ENCODE measurements at regions not wholly inside any gene's neighbourhood (a gene's known extent, or its start where the extent isn't known, plus 50 kb on each side); places are given as distances from the start of the nearest gene placed in this dataset.
"Not testable (repeated sequence)": the region's sequence is repeated elsewhere in the genome, so short reads cannot be mapped to it uniquely, and the experiment has no call there.

DNA sequence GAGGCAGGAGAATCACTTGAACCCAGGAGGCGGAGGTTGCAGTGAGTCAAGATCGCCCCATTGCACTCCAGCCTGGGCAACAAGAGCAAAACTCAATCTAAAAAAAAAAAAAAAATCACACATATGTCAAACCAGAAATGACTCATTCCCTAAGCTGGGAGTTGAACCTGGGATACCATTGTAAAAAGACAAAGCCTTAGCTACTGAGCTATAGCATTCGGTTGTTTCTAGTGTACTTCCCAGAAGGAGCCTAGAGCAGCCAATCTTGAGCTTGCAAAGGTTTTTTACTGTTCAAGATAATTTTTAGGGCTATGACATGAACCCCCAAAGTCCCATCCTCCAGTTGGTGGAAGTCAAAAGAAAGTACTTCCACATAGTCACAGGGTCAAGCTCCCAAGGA, 87.9 kb downstream of the ZNF467 start:
- DNase-seq (ENCODE audit: low spot score): no peak
- intact Hi-C loops (cut with DNase I): no loop called here

DNA sequence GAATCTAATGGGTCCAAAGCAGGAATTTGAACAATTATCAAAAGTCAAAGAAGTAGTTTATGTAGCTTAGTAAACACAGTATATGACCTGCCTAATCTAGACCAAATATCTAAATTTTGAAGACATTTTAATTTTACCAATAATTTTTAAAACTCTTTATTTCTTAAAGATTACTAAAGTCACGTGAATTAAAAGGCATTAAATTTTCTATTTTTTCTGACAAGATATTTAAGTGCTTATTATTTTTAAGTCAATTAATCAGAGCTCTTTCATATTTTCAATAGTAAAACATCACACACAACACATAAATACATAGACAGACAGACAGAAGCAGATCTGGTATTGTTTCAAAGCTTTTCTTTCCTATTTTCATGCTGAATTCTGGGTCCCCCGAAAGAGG, 89.5 kb downstream of the ZNF467 start:
- intact Hi-C loops (cut with DNase I): no loop called here
- no peak for DNase-seq (ENCODE audit: low spot score)

DNA sequence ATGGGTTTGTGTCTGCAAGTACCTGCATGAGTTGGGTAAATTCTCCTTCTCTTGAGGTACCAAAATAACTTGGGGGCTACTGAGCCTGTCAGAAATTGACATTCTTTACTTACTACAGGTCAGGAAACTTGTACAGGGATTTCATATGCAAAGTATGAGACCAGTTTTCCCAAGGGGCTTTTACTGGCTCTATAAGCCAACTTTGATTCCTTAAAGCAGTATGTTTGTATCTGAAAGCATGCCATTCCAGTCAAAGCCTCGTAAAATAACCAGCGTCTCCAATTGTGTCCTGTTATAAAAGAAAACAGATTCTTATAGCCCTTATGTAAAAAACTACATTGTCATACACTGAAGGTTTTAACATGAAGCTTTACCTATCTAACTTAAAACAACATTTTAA, 90.2 kb downstream of the ZNF467 start:
- no peak for DNase-seq (ENCODE audit: low spot score)
- intact Hi-C loops (cut with DNase I): no loop called here

DNA sequence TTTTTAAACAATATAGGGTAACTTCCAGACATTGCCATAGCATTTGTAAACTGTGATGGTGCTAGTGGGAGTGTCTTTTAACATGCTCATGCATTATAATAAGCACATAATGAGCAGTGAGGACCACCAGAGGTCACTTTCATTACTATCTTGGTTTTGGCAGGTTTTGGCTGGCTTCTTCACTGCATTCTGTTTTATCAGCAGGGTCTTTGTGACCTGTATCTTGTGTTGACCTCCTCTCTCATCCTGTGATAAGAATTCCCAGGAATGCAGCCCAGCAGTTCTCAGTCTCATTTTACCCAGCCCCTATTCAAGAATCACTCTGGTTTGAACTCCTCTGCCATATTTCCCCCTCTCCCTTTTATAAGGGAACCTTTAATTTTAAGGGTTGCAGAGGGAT, 91.3 kb downstream of the ZNF467 start:
- no peak for DNase-seq (ENCODE audit: low spot score)
- intact Hi-C loops (cut with DNase I): no loop called here

DNA sequence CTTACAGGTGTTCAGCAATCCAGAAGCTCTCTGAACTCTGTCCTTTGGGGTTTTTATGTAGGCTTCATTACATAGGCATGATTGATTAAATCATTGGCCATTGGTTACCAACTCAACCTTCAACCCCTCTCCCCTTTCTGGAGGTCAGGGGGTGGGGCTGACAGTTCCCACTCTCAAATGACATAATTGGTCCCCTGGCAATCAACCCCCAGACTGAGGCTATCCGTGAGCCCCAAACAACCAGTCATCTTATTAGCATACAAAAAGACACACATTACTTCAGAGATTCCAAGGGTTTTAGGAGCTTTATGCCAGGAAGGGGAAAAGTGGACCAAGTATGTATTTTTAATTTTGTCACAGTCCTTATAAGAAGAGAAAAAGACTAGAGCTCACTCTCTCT, 92.1 kb downstream of the ZNF467 start:
- no peak for DNase-seq (ENCODE audit: low spot score)

DNA sequence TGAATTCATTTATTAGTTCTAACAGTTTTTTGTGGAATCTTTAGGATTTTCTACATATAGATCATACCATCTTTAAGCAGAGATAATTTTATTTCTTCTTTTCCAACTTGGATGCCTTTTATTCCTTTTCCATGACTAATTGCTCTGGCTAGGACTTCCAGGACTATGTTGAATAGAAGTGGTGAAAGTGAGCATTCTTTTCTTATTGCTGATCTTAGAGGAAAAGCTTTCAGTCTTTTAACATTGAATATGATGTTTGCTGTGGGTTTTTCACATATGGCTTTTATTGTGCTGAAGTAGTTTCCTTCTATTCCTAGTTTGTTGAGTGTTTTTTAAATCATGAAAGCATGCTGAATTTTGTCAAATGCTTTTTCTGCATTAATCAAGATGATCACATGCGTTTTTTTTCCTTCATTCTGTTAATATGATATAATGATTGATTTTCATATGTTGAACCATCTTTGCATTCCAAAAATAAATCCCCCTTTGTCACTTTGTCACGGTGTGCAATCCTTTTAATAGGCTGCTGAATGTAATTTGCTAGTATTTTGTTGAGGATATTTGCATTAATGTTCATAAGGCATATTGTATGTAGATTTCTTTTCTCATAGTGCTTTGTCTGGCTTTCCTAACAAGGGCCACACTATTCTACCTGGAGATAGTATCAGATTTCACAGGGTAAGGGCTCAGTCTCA, 92.9 kb downstream of the ZNF467 start:
- no peak for DNase-seq (ENCODE audit: low spot score)
- intact Hi-C loops (cut with DNase I): no loop called here

More for the DNA sequence above, 92.1 kb downstream of the ZNF467 start:
- intact Hi-C loops (cut with DNase I): no loop called here

DNA sequence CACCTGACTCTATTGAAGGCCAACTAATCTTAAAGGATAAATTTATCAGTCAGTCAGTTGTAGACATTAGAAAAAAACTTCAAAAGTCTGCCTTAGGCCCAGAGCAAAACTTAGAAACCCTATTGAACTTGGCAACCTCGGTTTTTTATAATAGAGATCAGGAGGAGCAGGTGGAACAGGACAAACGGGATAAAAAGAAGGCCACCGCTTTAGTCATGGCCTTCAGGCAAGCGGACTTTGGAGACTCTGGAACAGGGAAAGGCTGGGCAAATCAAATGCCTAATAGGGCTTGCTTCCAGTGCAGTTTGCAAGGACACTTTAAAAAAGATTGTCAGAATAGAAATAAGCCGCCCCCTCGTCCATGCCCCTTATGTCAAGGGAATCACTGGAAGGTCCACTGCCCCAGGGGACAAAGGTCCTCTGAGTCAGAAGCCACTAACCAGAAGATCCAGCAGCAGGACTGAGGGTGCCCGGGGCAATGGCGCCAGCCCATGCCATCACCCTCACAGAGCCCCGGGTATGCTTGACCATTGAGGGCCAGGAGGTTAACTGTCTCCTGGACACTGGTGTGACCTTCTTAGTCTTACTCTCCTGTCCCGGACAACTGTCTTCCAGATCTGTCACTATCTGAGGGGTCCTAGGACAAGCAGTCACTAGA, 98.5 kb downstream of the ZNF467 start:
- DNase-seq (ENCODE audit: low spot score); intact Hi-C loops (cut with DNase I): not testable (repeated sequence)

DNA sequence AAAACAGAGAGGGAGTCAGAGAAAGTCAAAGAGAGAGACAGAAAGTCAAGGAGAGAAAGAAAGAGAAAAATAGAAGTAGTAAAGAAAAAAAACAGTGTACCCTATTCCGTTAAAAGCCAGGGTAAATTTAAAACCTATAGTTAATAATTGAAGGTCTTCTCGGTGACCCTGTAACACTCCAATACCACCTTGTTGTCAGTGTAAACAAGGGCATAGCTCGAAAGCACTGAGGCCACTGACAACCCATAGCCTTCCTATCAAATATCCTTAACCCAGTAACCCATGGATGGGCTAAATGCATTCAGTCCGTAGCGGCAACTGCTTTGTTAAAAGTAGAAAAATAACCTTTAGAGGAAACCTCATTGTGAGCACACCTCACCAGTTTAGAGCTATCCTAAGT, 100.4 kb downstream of the ZNF467 start:
- intact Hi-C loops (cut with DNase I): no loop called here

DNA sequence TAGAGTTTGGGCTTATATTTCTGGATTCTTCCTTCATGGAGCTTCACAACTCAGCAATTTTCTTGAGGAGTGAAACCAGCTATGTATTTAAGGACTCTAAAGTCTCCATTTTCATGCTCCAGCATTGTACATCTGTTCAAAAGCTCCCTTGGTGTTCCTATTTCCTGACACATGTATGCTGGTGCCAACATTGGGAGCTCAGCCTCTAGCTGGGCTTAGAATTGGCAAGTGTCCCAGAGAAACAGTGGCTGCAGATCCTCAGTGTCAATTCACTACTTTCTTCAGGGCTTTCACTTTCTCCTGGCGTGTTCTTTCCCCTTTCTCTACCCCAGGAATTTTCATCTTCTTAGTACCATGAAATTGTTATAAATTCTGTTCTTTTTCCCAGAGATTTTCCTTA, 103.1 kb downstream of the ZNF467 start:
- intact Hi-C loops (cut with DNase I): no loop called here

More for the DNA sequence above, 100.4 kb downstream of the ZNF467 start:
- DNase-seq (ENCODE audit: low spot score): no peak

DNA sequence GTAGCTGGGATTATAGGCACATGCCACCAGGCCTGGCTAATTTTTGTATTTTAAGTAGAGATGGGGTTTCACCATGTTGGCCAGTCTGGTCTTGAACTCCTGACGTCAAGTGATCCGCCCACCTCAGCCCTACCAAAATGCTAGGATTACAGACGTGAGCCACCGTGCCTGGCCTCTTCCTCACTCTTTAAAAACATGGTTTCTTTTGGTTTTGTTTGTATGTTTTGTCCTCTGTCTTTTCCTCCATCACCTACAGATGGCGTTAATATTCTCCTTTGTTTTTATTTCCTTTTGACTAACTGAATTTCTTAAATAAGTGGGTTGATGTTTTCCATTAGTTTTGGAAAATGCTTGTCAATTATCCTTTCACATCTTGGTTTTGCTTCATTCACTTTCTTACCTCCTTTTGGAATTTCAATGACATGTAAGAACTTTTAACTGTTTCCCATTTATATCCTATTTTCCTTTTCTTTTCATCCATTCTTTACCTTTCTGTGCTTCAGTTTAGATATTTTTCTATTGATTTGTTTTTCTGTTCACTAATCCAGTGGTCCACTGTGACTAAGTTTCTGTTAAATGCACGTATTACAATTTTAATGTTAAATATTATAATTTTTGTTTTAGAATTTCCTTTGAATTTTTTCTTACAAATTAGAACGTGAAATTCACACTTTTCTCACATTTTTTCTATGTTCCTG, 104.1 kb downstream of the ZNF467 start:
- DNase-seq (ENCODE audit: low spot score): no peak
- intact Hi-C loops (cut with DNase I): no loop called here

More for the DNA sequence above, 103.1 kb downstream of the ZNF467 start:
- DNase-seq (ENCODE audit: low spot score): no peak

DNA sequence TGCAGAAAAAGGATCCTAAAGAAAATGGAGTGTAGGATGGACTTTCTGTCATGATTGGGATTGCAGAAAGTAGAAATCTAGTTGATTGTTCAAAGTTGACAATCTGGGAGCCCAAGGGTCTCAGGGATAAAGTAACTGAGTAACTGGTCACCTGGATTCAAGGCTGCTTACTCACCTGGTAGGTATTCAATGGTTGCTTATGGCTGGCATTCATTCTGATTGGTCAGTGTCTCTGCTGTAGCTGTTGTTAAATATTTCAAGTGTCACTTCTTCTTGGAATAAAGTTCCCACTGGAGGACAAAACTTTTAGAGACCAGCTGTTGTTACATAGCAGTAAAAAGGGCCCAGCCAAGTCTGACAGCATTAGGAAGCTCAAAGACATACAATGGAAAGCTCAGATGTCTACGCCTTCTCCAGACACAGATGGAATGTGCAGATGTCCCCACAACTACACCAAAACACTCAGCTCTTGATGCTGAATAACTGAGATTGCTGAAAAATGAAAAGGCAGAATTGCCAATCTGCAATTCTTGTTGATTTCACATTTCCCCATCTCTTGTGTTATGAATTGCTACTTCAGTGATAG, 106.9 kb downstream of the ZNF467 start:
- intact Hi-C loops (cut with DNase I): no loop called here
- no peak for DNase-seq (ENCODE audit: low spot score)

DNA sequence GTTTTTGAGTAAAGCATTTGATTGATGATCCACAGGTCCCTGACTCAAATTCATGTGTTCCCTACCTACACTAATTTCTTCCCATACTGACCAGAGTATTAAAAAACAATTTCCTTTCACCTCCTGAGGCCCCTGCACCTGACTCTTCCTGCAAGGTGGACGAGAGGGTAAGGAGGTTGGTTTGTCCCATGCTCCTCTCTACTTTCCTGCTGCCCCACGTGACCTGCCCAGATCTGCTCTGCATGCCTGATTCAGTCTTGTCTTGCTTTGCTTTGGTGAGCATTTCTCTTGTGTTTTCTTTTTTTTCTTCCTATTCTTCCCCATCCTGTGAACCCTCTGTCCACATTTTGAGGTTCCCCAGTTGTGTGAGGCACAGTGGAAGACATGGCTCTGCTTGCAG, 107.8 kb downstream of the ZNF467 start:
- intact Hi-C loops (cut with DNase I); DNase-seq (ENCODE audit: low spot score): not testable (repeated sequence)

DNA sequence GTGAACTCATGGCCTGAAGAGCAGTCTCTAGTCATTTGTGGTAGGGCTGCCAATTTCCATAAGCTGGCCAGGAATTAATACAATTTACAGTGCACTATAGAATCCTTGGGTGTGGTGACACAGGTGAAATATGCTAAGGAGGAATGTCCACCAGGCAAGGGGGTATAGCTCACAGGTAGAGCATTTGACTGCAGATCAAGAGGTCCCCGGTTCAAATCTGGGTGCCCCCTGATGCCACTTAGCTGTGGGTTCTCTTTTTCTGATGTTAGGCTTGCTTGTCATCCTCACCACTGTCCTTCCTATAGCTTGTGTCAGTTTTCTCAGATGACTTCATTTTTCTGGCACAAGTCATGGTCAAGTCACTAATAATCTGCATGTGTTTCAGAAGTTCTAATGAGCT, 108.7 kb downstream of the ZNF467 start:
- DNase-seq (ENCODE audit: low spot score): no peak
- intact Hi-C loops (cut with DNase I): no loop called here

DNA sequence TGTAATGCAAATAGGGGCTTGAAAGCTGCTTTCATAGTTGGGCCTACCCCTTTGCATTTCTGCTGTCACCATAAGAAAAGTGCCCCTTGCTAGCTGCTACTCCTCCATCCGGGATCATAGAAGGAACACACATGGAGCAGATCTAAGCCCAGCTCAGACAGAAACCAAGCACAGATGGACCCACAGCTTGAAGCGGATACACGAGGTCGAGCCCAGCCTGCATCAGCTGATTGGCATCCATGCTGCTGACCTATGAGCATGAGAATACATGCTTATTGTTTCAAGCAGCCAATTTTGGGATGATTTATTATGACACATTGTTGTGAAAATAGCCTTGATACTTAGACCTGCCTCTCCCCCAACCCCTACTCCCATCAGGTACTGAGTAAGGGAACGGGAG, 109.2 kb downstream of the ZNF467 start:
- intact Hi-C loops (cut with DNase I): no loop called here
- DNase-seq (ENCODE audit: low spot score): no peak

DNA sequence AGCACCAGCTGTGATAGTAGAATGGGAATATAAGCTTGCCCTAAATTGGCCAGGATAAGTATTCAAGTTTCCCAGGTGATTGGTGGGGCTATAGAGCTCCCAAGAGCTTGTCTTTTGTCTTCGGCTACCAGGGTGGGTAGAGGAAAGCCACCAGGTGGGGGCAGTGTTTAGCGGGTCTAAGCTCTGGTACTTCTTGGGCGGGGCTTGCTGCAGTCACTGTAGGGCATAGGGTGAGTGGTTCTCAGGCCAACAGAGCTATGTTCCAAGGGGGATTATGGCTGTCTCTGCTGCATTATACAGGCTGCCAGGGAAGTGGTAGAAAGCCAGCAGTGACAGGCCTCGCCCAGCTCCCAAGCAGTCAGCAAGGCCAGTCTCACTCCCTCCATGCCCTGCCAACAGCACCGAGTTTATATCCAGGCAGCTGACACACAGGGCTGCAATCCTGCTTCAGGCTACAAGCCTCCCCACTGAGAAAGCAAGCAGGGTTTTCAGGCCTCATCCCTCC, 110.7 kb downstream of the ZNF467 start:
- intact Hi-C loops (cut with DNase I): loop anchor here in 1 of 2 donors (2.0 kb wide), 1 partner anchor 60 kb away; no protein-coding TSS in a partner anchor
- DNase-seq (ENCODE audit: low spot score): no peak

DNA sequence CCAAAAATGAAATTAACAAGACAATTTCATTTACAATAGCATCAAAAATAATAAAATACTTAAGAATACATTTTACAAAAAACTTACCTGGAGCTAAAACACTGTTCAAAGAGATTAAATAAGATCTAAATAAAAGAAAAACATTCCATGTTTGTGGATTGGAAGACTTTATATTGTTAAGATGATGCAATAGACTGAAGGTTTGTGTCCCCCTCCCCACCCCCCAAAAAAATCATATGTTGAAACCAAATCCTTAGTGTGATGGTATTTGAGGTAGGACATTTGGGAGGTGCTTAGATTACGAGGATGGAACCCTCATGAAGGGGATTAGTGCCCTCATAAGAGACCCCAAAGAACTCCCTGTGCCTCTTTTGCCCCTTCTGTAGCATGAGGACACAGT, 117.6 kb downstream of the ZNF467 start:
- DNase-seq (ENCODE audit: low spot score): no peak
- intact Hi-C loops (cut with DNase I): no loop called here

DNA sequence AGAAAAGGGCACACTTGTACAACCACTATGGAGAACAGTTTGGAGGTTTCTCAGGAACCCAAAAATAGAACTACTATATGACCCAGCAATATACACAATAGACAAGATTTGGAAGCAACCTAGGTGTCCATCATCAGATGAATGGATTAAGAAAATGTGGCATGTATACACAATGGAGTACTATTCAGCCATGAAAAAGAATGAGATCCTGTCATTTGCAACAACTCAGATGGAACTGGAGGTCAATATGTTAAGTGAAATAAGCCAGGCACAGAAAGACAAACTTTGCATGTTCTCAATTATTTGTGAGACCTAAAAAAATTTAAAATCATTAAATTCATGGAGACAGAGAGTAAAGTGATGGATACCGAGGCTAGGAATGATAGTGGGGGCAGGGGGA, 118.8 kb downstream of the ZNF467 start:
- DNase-seq (ENCODE audit: low spot score): no peak
- intact Hi-C loops (cut with DNase I): no loop called here

DNA sequence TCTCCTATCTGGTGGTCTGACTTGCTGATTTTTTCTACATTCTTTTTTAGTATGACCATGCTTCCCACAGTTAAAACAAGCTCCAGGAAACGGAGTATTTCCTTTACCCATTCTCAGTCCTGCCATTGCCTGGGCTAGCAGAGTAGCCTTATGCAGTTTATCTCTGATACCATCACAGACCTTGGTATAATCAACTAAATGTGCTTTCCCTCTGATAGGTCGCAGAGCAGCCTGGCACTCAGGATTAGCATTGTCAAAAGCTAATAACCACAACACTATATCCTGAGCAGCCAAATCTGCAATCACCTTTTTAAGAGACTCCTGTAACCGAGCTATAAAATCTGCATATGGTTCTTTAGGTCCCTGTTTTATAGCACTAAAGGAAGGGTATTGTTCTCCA, 123.2 kb downstream of the ZNF467 start:
- intact Hi-C loops (cut with DNase I); DNase-seq (ENCODE audit: low spot score): not testable (repeated sequence)

DNA sequence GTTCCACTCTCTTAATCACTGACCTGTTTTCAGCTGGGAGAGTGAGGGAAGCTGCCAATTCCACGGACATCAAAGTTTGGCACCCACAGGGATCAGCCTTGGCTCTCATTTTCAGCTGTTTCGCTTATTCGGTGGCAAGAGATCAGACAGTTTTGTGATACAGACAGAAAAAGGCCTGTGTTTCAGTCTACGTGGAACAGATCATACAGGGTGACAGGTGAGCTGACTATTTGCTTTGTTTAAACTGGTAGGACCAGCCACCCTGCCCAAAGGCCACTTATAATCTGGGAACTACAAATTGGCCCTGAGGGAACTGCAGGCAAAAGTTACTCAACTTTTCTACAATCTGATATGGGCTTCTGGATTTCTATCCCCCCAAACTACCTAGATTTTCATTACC, 128.6 kb downstream of the ZNF467 start:
- DNase-seq (ENCODE audit: low spot score): peak; percentile 23
- intact Hi-C loops (cut with DNase I): no loop called here

DNA sequence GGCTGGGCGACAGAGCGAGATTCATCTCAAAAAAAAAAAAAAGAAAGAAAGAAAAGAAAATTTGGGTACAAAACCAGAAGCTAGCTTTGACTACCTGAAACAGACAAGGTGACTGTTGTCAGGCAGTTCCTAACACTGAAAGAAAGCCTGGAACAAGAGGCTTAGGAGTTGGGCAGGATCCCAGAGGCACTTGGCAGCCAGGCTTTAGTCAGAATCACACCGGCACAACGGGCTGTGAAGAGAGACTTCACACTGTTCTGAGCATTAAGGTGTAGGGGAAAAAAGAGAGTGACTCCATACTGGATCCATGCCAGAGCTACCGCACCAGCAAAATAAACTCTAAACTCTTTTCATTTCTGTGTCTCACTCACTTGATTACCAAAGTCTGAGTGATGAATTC, 130.8 kb downstream of the ZNF467 start:
- intact Hi-C loops (cut with DNase I): no loop called here
- DNase-seq (ENCODE audit: low spot score): peak; percentile 32

All from posterior vena cava (tissue), 2 donors.